Right renal pelvis (tissue), 4 donors: ENCODE measurements at regions not wholly inside any gene's neighbourhood (a gene's known extent, or its start where the extent isn't known, plus 50 kb on each side); places are given as distances from the start of the nearest gene placed in this dataset.
"Not testable (repeated sequence)": the region's sequence is repeated elsewhere in the genome, so short reads cannot be mapped to it uniquely, and the experiment has no call there.

ENCODE experiments used
- DNase-seq, 4 donors: peaks; one replicate each; pipeline ENCODE4 v3.0.0-alpha.2; 2013; ENCODE audit warnings: low read depth in 4 of 4, low spot score in 3 of 4, missing footprints in 1 of 4

DNA sequence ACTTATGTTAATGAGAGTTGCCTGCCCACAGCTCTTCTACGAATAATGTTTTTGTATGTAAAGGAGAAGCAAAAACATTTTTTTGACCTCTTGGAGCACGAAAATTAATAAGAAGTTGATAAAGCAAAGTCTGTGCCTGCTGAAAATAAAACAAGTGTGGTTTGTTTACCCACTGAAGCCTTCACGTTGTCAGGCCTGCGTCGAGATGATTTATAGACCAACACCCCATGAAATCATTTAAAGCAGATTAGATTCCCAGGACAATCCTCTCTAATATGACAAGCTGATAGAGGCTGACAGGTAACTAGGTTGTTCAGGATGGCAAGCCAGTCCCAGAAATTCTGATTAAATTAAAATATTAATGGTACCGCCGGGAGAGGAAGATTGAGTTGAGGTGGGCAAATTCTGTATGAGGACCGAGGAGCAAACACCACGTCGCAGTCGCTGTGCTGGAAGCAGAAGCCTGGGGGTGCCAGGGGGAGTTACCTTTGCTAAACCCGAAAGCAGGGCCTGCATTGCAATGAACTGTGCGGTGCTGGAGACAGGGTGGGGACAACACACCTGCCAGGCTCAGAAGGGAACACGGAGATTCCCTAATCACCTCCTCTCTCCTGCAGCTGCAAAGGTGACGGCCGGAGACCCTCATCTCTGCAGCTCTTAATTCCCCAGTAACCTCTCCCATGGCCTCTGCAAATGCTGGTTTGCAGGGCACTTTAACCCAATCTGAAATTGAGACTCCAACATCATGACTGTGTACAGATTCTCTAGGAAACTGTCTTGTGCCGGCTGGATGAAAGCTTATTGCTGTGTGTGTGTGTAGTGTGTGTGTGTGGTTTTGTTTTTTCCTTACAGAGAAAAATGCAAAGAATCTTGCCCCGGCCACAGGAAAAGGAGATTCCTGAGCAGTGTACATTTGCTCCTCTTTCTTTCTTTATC, 2805.9 kb downstream of the RPIA start:
- DNase-seq: not testable (repeated sequence)

DNA sequence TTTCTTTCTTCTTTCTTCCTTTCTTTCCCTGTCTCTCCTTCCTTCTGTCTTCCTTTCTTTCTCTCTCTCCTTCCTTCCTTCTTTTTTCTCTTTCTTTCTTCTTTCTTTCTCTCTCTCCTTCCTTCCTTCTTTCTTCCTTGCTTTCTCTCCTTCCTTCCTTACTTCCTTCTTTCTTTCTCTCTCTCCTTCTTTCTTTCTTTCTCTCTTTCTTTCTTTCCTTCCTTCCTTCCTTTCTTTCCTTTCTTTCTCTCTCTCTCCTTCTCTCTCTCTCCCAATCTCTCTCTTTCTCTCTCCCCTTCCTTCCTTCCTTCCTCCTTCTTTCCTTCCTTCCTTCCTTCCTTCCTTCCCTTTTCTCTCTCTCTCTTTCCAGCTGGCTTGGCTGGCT, 2806.6 kb downstream of the RPIA start:
- not testable (repeated sequence) for DNase-seq

DNA sequence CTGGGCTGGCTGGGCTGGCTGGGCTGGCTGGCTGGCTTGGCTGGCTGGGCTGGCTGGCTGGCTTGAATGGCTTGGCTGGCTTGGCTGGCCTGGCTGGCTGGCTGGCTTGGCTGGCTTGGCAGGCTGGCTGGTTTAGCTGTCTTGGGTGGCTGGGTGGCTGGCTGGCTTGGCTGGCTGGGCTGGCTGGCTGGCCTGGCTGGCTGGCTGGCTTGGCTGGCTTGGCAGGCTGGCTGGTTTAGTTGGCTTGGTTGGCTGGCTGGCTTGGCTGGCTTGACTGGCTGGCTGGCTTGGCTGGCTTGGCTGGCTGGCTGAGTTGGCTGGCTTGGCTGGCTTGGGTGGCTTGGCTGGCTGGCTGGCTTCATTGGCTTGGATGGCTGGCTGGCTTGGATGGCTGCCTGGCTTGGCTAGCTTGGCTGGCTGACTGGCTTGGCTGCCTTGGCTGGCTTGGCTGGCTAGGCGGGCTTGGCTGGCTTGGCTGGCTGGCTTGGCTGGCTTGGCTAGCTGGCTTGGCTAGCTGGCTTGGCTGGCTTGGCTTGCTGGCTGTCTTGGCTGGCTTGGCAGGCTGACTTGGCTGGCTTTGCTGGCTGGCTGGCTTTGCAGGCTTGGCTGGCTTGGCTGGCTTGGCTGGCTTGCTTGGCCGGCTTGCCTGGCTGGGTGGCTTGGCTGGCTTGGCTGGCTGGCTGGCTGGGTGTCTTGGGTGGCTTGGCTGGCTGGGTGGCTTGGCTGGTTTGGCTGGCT, 2807.2 kb downstream of the RPIA start:
- DNase-seq: not testable (repeated sequence)

DNA sequence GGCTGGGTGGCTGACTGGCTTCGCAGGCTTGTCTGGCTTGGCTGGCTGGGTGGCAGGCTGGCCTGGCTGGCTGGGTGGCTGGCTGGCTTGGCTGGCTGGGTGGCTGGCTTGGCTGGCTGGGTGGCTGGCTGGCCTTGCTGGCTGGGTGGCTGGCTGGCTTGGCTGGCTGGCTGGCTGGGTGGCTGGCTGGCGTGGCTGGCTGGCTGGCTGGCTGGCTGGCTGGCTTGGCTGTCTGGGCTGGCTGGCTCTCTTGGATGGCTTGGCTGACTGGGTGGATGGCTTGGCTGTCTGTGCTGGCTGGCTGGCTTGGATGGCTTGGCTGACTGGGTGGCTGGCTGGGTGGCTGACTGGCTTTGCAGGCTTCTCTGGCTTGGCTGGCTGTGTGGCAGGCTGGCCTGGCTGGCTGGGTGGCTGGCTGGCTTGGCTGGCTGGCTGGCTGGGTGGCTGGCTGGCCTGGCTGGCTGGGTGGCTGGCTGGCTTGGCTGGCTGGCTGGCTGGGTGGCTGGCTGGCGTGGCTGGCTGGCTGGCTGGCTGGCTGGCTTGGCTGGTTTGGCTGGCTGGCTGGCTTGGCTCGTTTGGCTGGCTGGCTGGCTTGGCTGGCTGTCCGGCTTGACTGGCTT, 2808.1 kb downstream of the RPIA start:
- not testable (repeated sequence) for DNase-seq

DNA sequence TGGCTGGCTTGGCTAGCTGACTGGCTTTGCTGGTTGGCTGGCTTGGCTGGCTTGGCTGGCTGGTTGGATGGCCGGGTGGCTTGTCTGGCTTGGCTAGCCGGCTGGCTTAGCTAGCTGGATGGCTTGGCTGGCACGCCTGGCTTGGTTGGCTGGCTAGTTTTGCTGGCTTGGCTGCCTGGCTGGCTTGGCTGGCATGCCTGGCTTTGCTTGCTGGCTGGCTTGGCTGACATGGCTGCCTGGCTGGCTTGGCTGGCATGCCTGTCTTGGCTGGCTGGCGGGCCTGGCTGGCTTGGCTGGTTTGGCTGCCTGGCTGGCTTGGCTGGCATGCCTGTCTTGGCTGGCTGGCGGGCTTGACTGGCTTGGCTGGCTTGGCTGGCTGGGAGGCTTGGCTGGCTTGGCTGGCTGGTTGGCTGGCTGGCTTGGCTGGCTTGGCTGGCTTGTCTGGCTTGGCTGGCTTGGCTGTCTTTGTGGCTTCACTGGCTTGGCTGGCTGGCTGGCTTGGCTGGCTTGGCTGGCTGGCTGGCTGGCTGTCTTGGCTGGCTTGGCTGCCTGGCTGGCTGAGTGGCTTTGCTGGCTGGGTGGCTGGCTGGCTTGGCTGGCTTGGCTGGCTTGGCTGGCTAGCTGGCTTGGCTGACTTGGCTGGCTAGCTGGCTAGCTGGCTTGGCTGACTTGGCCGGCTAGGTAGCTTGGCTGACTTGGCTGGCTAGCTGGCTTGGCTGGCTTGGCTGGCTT, 2808.9 kb downstream of the RPIA start:
- not testable (repeated sequence) for DNase-seq

DNA sequence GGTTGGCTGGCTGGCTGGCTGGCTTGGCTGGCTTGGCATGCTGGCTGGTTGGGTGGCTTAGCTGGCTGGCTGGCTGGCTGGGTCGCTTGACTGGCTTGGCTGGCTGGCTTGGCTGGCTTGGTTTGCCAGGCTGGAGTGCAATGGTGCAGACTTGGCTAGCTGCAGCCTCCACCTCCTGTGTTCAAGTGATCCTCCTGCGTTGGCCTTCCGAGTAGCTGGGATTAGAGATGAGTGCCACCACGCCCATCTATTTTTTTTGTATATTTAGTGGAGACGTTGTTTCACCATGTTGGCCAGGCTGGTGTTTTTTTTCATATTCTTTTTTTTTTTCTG, 2809.5 kb downstream of the RPIA start:
- not testable (repeated sequence) for DNase-seq

DNA sequence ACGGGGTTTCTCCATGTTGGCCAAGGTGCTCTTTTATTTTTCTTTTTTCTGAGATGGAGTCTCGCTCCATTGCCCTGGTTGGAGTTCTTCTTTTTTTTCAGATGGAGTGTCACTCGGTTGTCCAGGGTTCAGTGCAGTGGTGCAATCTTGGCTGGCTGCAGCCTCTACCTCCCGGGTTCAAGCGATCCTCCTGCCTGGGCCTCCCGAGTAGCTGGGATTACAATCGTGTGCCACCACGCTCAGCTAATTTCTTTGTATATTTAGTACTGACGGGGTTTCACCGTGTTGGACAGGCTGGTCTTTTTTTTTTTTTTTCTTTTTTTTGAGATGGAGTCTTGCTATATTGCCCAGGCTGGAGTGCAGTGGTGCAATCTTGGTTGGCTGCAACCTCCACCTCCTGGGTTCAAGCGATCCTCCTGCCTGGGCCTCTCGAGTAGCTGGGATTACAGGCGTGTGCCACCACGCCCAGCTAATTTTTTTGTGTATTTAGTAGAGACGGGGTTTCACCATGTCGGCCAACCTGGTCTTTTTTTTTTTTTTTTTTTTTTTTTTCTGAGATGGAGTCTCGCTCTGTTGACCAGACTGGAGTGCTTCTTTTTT, 2810.1 kb downstream of the RPIA start:
- not testable (repeated sequence) for DNase-seq

DNA sequence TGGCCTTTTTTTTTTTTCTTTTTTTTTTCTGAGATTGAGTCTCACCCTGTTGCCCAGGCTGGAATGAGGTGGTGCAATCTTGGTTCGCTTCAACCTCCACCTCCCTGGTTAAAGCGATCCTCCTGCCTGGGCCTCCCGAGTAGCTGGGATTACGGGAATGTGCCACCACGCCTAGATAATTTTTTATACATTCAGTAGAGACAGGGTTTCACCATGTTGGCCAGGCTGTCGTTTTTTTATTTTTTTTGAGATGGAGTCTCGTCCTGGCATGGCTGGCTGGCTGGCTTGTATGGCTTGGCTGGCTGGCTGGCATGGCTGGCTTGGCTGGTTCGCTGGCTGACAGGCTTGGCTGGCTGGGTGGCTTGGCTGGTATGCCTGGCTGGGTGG, 2812.1 kb downstream of the RPIA start:
- not testable (repeated sequence) for DNase-seq

DNA sequence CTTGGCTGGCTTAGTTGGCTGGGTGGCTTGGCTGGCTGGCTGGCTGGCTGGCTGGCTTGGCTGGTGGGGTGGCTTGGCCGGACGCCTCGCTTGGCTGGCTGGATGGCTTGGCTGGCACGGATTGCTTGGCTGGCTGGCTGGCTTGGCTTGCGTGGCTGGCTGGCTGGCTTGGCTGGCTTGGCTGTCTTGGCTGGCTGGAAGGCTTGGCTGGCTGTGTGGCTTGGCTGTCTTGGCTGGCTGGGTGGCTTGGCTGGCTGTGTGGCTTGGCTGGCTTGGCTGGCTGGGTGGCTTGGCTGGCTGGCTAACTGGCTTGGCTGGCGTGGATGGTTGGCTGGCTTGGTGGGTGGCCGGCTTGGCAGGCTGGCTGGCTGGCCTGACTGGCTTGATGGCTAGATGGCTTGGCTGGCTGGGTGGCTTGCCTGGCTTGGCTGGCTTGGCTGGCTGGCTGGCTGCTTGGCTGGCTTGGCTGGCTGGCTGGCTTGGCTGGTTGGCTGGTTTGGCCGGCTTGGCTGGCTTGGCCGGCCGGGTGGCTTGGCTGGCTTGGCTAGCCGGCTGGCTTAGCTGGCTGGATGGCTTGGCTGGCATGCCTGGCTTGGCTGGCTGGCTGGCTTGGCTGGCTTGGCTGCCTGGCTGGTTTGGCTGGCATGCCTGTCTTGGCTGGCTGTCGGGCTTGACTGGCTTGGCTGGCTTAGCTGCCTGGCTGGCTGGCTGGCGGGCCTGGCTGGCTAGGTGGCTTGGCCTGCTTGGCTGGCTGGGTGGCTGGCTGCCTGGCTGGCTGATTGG, 2812.7 kb downstream of the RPIA start:
- DNase-seq: not testable (repeated sequence)

DNA sequence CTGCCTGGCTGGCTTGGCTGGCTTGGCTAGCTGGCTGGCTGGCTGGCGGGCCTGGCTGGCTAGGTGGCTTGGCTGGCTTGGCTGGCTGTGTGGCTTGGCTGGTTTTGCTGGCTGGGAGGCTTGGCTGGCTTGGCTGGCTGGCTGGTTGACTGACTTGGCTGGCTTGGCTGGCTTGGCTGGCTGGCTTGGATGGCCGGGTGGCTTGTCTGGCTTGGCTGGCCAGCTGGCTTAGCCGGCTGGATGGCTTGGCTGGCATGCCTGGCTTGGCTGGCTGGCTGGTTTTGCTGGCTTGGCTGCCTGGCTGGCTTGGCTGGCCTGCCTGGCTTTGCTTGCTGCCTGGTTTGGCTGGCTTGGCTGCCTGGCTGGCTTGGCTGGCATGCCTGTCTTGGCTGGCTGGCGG, 2817.3 kb downstream of the RPIA start:
- DNase-seq: not testable (repeated sequence)

DNA sequence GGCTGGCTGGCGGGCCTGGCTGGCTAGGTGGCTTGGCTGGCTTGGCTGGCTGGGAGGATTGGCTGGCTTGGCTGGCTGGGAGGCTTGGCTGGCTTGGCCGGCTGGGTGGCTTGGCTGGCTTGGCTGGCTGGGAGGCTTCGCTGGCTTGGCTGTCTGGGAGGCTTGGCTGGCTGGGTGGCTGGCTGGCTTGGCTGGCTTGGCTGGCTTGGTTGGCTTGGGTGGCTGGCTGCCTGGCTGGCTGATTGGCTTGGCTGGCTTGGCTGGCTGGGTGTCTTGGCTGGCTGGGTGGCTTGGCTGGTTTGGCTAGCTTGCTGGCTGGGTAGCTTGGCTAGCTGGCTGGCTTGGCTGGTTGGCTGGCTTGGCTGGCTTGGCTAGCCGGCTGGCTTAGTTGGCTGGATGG, 2817.8 kb downstream of the RPIA start:
- not testable (repeated sequence) for DNase-seq

DNA sequence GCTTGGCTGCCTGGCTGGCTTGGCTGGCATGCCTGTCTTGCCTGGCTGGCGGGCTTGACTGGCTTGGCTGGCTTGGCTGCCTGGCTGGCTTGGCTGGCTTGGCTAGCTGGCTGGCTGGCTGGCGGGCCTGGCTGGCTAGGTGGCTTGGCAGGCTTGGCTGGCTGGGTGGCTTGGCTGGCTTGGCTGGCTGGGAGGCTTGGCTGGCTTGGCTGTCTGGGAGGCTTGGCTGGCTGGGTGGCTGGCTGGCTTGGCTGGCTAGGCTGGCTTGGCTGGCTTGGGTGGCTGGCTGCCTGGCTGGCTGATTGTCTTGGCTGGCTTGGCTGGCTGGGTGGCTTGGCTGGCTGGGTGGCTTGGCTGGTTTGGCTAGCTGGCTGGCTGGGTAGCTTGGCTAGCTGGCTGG, 2819.7 kb downstream of the RPIA start:
- DNase-seq: not testable (repeated sequence)

DNA sequence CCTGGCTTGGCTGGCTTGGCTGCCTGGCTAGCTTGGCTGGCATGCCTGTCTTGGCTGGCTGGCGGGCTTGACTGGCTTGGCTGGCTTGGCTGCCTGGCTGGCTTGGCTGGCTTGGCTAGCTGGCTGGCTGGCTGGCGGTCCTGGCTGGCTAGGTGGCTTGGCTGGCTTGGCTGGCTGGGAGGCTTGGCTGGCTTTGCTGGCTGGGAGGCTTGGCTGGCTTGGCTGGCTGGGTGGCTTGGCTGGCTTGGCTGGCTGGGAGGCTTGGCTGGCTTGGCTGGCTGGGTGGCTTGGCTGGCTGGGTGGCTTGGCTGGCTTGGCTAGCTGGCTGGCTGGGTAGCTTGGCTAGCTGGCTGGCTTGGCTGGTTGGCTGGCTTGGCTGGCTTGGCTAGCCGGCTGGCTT, 2824.5 kb downstream of the RPIA start:
- DNase-seq: not testable (repeated sequence)

DNA sequence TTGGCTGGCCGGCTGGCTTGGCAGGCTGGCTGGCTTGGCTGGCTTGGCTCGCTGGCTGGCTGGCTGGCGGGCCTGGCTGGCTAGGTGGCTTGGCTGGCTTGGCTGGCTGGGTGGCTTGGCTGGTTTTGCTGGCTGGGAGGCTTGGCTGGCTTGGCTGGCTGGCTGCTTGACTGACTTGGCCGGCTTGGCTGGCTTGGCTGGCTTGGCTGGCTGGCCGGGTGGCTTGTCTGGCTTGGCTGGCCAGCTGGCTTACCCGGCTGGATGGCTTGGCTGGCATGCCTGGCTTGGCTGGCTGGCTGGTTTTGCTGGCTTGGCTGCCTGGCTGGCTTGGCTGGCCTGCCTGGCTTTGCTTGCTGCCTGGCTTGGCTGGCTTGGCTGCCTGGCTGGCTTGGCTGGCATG, 2825.2 kb downstream of the RPIA start:
- DNase-seq: not testable (repeated sequence)

DNA sequence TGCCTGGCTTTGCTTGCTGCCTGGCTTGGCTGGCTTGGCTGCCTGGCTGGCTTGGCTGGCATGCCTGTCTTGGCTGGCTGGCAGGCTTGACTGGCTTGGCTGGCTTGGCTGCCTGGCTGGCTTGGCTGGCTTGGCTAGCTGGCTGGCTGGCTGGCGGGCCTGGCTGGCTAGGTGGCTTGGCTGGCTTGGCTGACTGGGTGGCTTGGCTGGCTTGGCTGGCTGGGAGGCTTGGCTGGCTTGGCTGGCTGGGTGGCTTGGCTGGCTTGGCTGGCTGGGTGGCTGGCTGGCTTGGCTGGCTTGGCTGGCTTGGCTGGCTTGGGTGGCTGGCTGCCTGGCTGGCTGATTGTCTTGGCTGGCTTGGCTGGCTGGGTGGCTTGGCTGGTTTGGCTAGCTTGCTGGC, 2826.4 kb downstream of the RPIA start:
- DNase-seq: not testable (repeated sequence)

DNA sequence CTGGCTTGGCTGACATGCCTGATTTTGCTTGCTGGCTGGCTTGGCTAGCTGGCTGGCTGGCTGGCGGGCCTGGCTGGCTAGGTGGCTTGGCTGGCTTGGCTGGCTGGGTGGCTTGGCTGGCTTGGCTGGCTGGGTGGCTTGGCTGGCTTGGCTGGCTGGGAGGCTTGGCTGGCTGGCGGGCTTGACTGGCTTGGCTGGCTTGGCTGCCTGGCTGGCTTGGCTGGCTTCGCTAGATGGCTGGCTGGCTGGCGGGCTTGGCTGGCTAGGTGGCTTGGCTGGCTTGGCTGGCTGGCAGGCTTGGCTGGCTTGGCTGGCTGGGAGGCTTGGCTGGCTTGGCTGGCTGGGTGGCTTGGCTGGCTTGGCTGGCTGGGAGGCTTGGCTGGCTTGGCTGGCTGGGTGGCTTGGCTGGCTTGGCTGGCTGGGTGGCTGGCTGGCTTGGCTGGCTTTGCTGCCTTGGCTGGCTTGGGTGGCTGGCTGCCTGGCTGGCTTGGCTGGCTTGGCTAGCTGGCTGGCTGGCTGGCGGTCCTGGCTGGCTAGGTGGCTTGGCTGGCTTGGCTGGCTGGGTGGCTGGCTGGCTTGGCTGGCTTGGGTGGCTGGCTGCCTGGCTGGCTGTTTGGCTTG, 2827.0 kb downstream of the RPIA start:
- not testable (repeated sequence) for DNase-seq

DNA sequence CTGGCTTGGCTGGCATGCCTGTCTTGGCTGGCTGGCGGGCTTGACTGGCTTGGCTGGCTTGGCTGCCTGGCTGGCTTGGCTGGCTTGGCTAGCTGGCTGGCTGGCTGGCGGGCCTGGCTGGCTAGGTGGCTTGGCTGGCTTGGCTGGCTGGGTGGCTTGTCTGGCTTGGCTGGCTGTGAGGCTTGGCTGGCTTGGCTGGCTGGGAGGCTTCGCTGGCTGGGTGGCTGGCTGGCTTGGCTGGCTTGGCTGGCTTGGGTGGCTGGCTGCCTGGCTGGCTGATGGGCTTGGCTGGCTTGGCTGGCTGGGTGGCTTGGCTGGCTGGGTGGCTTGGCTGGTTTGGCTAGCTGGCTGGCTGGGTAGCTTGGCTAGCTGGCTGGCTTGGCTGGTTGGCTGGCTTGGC, 2827.9 kb downstream of the RPIA start:
- DNase-seq: not testable (repeated sequence)

DNA sequence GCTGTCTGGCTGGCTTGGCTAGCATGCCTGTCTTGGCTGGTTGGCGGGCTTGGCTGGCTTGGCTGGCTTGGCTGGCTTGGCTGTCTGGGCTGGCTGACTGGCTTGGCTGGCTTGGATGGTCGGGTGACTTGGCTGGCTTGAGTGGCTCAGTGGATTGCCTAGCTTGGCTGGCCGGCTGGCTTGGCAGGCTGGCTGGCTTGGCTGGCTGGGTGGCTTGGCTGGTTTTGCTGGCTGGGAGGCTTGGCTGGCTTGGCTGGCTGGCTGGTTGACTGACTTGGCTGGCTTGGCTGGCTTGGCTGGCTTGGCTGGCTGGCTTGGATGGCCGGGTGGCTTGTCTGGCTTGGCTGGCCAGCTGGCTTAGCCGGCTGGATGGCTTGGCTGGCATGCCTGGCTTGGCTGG, 2828.4 kb downstream of the RPIA start:
- not testable (repeated sequence) for DNase-seq

DNA sequence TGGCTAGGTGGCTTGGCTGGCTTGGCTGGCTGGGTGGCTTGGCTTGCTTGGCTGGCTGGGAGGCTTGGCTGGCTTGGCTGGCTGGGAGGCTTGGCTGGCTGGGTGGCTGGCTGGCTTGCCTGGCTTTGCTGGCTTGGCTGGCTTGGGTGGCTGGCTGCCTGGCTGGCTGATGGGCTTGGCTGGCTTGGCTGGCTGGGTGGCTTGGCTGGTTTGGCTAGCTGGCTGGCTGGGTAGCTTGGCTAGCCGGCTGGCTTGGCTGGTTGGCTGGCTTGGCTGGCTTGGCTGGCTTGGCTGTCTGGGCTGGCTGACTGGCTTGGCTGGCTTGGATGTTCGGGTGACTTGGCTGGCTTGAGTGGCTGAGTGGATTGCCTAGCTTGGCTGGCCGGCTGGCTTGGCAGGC, 2829.1 kb downstream of the RPIA start:
- DNase-seq: not testable (repeated sequence)
